GM10266 (cell line): ENCODE measurements at regions not wholly inside any gene's neighbourhood (a gene's known extent, or its start where the extent isn't known, plus 50 kb on each side); places are given as distances from the start of the nearest gene placed in this dataset.
"Not testable (repeated sequence)": the region's sequence is repeated elsewhere in the genome, so short reads cannot be mapped to it uniquely, and the experiment has no call there.

Experiments used
- DNase-seq: peaks from one replicate; pipeline ENCODE4 v3.0.0; 2012; ENCODE audit errors: extremely low spot score
- TF ChIP-seq, protein P1 (sequence below): IDR thresholded peaks from 2 replicates; pipeline ENCODE4 v1.5.1; 2012; ENCODE audit warnings: mild to moderate bottlenecking, low read depth; ENCODE audit not compliant: control insufficient read depth, insufficient read depth; ENCODE audit errors: missing control alignments

- TF ChIP-seq, protein P1, sequence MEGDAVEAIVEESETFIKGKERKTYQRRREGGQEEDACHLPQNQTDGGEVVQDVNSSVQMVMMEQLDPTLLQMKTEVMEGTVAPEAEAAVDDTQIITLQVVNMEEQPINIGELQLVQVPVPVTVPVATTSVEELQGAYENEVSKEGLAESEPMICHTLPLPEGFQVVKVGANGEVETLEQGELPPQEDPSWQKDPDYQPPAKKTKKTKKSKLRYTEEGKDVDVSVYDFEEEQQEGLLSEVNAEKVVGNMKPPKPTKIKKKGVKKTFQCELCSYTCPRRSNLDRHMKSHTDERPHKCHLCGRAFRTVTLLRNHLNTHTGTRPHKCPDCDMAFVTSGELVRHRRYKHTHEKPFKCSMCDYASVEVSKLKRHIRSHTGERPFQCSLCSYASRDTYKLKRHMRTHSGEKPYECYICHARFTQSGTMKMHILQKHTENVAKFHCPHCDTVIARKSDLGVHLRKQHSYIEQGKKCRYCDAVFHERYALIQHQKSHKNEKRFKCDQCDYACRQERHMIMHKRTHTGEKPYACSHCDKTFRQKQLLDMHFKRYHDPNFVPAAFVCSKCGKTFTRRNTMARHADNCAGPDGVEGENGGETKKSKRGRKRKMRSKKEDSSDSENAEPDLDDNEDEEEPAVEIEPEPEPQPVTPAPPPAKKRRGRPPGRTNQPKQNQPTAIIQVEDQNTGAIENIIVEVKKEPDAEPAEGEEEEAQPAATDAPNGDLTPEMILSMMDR, result no peak
- DNase-seq, result no peak
Observed at GRCh38 chr2:47728551-47728950, 54.4 kb upstream of the MSH6 start.

DNA sequence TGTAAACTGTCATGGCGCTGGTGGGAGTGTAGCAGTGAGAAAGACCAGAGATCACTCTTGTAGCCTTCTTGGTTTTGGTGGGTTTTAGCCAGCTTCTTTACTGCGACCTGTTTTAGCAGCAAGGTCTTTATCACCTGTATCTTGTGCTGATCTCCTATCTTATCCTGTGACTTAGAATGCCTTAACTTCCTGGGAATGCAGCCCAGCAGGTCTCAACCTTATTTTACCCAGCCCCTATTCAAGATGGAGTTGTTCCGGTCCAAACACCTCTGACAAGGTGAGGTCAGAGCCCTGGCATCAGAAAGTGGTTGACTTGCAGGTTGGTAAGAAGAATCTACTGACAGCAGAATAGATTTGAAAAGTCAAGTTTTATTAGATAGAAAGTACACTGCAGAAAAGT is 55.0 kb upstream of the MSH6 start:
- DNase-seq, result no peak
- TF ChIP-seq, protein P1, result no peak

DNA sequence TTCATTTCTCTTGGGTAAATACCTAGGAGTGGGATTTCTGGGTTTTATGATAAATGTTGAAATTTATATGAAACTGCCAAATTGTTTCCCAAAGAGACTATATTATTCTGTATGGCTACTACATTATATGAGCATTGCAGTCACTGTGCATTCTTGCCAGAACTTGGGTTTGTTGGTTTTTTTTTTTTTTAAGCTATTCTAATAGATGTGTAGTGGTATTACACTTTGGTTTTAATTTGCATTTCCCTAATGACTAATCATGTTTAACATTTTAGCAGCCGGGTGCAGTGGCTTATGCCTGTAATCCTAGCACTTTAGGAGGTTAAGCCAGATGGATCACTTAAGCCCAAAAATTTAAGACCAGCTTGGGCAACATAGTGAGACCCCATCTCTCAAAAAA is 56.0 kb upstream of the MSH6 start:
- not testable (repeated sequence) for DNase-seq

GRCh38 chr2:47725808-47726207 is 57.1 kb upstream of the MSH6 start:
- TF ChIP-seq, protein P1, result no peak
- DNase-seq, result no peak

GRCh38 chr2:47724221-47724981 is 58.5 kb upstream of the MSH6 start:
- peak; percentile 74 for DNase-seq

GRCh38 chr2:47721296-47721695 is 61.6 kb upstream of the MSH6 start:
- DNase-seq, result no peak
- TF ChIP-seq, protein P1, result no peak

More at GRCh38 chr2:47724221-47724981, 58.5 kb upstream of the MSH6 start:
- TF ChIP-seq, protein P1, result no peak

DNA sequence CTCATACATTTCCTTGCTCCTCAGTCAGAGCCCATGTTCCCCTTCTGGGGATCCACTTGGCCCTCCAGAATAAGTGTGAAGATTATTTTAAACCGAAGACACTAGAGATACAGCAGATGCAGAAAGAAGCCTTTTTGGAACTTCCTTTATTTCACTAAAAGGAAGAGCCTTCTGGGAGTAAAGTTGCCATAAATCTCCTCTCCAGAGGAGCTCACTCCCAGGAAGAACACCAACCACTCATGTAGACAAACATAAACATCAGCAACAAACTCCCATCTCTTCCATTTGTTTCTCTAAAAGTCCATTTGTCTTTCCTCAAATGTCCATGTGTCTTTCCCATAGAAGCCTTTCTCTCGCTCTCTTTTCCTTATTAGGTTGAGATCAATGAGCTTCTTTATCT is 62.4 kb upstream of the MSH6 start:
- DNase-seq, result no peak
- TF ChIP-seq, protein P1, result no peak

- no peak for DNase-seq
- TF ChIP-seq, protein P1, result no peak
Observed at GRCh38 chr2:47720036-47720435, 62.9 kb upstream of the MSH6 start.
